ENCODE measurements at regions not wholly inside any gene's neighbourhood (a gene's known extent, or its start where the extent isn't known, plus 50 kb on each side); places are given as distances from the start of the nearest gene placed in this dataset.
"Not testable (repeated sequence)": the region's sequence is repeated elsewhere in the genome, so short reads cannot be mapped to it uniquely, and the experiment has no call there.

- DNase-seq = no peak
These were observed 688.6 kb downstream of the GALC start for GRCh38 chr14:87304404-87304803.

- DNase-seq = no peak
These were observed 706.2 kb downstream of the GALC start for GRCh38 chr14:87286826-87287225.

GRCh38 chr14:87286191-87286590, 706.8 kb downstream of the GALC start:
- DNase-seq = no peak

- DNase-seq = no peak
These were observed 707.5 kb downstream of the GALC start for GRCh38 chr14:87285506-87285905.

DNA sequence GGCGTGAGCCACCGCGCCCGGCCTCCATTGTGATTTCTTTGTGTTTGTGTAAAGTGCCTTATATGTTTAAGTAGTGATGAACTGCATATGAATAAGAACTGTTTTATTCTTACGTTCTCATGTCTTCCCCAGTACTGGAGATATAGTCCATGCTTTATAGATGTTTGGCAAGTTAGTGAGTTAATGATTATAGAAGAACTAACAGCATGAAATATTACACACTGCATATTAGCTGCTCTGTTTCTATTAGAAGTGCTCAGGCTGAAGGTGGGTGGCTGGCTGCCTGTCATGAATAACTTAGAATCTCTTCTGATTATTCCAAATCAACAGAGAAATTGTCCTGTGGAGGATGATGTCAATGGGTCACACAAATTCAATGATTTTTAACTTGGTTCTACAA, 709.4 kb downstream of the GALC start:
- no peak for DNase-seq

- DNase-seq = no peak
These were observed 710.7 kb downstream of the GALC start for GRCh38 chr14:87282266-87282665.

DNA sequence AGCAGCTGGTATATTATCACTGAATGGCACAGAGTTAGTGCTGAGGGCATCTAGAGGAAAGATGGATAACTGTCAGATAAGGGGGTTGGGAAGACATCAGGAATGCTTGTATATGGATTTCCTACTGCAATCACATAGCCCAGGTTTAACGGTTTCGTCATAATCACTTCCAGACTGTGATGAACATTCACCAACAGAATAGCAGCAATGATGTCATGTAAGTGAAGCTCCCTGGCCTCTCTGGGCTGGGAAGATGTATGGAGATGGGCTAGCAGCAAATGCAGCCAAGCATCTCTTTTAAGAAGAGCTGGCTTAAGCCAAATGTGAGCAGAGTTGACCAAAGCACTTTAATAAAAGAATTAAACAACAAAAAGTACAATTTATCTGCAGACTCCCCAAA, 714.6 kb downstream of the GALC start:
- DNase-seq = no peak

DNA sequence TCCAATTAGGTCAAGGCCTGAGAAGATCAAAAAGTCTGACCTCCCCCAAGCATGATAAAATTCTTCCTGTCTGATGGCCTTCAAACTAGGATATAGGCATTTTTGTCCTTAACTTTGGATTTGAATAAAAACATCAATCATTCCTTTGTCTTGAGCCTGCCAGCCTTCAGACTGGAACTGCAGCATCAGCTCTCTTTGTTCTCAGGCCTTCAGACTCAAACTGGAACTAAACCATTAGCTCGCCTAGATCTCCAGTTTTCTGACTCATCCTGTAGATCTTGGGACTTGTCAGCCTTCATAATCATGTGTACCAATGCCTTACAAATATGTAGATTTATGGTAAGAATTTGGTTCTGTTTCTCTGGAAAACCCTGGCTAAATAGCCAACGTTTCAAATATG, 721.7 kb downstream of the GALC start:
- DNase-seq = no peak

- no peak for DNase-seq
These were observed 724.0 kb downstream of the GALC start for GRCh38 chr14:87268997-87269396.

DNA sequence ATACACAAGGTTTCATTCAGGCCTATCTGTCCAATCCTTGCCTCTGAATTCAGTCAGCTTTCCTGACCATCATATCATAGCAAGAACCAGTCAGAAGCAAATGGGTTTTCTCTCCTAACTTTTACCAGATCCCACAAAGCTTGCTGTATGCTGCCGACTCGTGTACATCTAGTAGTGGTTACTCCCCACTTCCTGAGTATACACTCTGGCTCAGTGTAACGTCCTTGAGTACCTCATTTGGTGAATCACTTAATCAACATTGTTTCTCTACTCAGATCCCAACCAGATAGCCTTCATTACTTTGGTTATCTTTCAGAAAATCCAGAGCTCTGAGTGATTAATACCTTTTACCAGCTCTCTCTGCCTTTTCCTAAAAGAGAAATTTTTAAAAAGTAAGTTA, 728.2 kb downstream of the GALC start:
- no peak for DNase-seq

DNA sequence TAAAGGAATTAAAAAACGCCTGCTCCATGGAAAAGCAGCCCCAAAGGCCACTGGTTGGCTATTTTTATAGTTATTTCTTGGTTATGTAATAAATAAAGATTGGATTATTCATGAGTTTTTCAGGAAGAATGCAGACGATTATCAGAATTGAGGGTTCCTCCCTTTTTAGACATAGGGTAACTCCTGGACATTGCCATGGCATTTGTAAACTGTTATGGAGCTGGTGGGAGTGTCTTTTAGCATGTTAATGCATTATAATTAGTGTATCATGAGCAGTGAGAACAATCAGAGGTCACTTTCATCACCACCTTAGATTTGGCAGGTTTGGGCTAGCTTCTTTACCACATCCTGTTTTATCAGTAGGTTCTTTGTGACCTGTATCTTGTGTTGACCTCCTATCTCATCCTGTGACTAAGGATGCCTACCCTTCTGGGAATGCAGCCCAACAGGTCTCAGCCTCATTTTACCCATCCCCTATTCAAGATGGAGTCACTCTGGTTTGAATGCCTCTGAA, 728.7 kb downstream of the GALC start:
- no peak for DNase-seq

- DNase-seq = no peak
These were observed 731.4 kb downstream of the GALC start for GRCh38 chr14:87261621-87262020.

- DNase-seq = no peak
These were observed 732.5 kb downstream of the GALC start for GRCh38 chr14:87260460-87260859.

DNA sequence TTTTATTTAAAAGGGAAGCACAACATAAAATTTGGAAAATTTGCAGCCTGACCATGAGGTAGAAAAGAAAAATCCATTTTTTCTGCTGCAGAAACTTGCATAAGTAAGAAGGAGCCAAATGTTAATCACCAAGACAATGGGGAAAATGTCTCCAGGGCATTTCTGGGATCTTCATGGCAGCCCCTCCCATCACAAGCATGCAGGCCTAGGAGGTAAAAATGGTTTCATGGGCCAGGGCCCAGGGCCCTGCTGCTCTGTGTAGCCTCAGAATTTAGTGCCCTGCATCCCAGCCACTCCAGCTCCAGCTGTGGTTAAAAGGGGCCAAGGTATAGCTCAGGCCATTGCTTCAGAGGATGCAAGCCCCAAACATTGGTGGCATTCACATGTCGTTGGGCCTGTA, 735.6 kb downstream of the GALC start:
- DNase-seq = no peak

- DNase-seq = no peak
These were observed 737.9 kb downstream of the GALC start for GRCh38 chr14:87255058-87255457.

DNA sequence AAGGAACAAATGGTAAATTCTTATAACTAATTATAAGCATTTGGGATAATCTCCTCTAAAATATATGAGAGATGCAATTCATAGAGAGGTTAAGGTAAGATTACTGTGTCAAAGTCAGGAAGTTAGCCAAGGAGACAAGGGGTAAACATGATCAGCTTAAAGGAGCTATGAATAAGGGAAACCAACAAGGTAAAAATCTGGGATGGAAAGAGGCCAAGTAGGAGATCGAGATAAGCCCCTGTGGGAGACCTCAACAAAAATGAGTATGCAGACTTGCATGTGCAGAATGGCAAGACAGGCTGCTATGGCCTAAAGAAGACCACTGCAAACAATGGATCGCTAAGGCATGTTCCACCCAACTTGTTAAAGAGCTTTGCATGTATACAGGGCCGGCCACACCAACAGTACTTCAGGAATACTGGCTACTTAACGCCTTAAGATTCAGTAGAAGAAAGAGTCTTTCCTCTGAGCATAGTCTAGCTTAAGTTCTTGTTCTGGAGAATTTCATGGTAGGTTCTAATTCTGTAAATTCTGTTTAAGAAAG, 738.6 kb downstream of the GALC start:
- no peak for DNase-seq

- DNase-seq = not testable (repeated sequence)
These were observed 739.2 kb downstream of the GALC start for GRCh38 chr14:87253791-87254190.

- DNase-seq = no peak
These were observed 740.9 kb downstream of the GALC start for GRCh38 chr14:87252103-87252502.

DNA sequence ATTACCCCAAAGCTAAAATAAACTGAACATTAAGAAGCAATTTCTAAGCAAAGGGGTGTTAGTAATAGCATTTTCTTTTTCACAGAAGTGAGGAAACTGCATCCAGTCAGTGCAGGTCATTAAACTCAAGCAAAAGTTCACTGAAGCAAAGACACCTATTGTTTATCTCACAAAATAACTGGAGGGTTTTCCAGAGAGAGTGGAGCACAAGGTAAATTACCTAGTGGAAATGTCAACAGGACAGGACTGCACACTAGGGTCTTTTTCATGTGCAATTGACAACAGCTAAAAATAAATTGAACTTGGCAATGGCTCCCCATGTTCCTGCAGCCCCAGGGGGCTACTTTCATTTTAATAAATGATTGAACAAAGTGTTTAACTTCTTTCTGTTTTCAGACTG, 742.0 kb downstream of the GALC start:
- DNase-seq = no peak

GRCh38 chr14:87241018-87241768, 751.8 kb downstream of the GALC start:
- no peak for DNase-seq

- not testable (repeated sequence) for DNase-seq
These were observed 752.7 kb downstream of the GALC start for GRCh38 chr14:87240319-87240718.

DNA sequence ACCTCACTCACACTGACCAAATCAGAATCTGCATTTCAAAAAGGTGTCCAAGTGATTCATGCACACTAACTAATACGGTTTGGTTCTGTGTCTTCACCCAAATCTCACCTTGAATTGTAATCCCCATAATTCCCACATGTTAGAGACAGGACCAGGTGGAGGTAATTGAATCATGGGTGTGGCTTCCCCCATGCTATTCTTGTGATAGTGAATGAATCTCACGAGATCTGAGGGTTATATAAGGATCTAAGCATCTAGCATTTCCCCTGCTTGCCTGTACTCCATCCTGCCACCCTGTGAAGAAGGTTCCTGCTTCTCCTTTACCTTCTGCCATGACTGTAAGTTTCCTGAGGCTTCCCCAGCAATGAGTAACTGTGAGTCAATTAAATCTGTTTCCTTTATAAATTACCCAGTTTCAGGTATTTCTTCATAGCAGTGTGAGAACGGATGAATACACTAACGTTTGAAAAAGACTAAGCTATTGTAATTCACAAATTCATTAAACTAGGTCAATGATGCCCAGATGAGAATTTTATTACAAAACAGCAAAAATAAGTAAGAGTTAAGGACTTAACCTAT, 759.1 kb downstream of the GALC start:
- no peak for DNase-seq

DNA sequence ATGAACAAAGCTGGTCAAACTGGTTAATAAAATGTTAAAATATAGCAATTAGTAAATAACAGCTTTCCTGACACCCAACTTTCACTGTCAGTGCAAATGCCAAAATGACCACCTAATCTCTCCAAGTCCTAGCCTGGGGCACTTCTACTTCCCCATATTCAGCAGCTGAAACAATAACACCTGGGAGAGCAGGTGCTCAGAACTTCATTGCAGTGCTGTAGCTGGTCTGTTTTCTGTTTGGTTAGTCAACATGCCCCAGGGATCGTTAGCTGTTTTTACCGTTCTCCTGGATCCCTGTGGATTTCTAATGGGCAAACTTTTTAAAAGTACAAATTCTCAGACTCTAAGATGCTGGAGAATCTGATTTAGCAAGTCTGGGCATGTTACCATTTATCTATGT, 759.7 kb downstream of the GALC start:
- DNase-seq = no peak

DNA sequence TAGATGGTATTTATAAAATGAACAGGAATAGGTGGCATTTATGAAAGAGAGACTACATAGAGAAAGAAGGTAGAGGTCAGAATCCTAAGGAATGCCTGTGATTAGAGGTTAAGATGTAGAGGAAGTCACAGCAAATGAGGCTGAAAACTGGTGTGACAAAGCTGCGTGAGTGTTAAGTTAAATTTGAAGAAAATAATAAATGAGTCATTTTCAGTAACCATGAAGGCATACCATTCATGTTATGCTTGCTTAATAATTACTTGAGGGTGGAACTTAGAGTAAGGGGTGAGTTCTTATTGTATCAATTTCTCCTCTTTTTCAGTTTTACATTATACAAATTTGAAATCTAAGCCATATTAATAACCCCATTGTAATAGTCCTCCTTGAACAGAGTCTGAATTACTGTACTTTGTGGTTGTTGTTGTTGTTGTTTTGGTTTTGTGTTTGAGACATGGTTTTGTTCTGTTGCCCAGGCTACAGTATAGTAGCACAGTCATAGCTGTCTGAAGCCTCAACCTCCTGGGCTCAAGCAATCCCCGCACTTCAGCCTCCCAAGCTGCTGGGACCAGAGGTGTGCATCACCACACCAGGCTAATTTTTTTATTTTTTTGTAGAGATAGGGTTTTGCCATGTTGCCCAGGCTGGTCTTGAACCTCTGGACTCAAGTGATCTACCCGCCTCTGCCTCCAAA, 761.5 kb downstream of the GALC start:
- DNase-seq = no peak
